Astrocyte (in vitro differentiated cells and primary cell): ENCODE measurements at regions not wholly inside any gene's neighbourhood (a gene's known extent, or its start where the extent isn't known, plus 50 kb on each side); places are given as distances from the start of the nearest gene placed in this dataset.

ENCODE experiments used
- EZH2 ChIP-seq: IDR thresholded peaks from 2 replicates; pipeline ENCODE4 v1.6.1; 2012; ENCODE audit warnings: mild to moderate bottlenecking, low read length, inconsistent platforms; ENCODE audit not compliant: insufficient read depth
- TF ChIP-seq, protein P1 (sequence below): IDR thresholded peaks from 2 replicates; pipeline ENCODE4 v1.5.1; 2011; ENCODE audit warnings: low read depth, mild to moderate bottlenecking, inconsistent platforms, low read length, moderate library complexity; ENCODE audit not compliant: insufficient read depth

DNA sequence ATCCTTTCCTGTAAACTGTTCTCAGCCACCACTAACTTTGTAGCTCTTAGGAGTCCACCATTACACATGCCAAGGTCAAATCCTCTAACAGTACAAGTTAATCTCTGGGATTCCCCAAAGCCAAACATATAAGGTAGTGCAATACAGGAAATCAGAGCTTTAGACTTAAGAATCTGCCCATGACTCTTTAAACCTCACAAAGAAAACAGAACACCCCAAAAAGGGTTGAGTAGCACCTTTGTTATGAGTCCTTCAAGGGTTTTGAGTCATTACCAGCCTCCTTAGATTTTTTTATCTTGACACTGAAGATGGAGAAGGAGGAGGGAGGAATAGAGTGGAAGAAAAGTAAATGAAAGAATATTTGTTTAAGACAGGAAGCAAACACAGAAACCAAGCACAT lies 243.9 kb upstream of the SPANXN1 start:
- TF ChIP-seq, protein P1, sequence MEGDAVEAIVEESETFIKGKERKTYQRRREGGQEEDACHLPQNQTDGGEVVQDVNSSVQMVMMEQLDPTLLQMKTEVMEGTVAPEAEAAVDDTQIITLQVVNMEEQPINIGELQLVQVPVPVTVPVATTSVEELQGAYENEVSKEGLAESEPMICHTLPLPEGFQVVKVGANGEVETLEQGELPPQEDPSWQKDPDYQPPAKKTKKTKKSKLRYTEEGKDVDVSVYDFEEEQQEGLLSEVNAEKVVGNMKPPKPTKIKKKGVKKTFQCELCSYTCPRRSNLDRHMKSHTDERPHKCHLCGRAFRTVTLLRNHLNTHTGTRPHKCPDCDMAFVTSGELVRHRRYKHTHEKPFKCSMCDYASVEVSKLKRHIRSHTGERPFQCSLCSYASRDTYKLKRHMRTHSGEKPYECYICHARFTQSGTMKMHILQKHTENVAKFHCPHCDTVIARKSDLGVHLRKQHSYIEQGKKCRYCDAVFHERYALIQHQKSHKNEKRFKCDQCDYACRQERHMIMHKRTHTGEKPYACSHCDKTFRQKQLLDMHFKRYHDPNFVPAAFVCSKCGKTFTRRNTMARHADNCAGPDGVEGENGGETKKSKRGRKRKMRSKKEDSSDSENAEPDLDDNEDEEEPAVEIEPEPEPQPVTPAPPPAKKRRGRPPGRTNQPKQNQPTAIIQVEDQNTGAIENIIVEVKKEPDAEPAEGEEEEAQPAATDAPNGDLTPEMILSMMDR, result no peak
- TF ChIP-seq EZH2, result no peak
